ENCODE measurements at regions not wholly inside any gene's neighbourhood (a gene's known extent, or its start where the extent isn't known, plus 50 kb on each side); places are given as distances from the start of the nearest gene placed in this dataset.
A peak's percentile ranks its signal among the peaks of the same experiment; 100 is the strongest.

- TF ChIP-seq, protein P1, sequence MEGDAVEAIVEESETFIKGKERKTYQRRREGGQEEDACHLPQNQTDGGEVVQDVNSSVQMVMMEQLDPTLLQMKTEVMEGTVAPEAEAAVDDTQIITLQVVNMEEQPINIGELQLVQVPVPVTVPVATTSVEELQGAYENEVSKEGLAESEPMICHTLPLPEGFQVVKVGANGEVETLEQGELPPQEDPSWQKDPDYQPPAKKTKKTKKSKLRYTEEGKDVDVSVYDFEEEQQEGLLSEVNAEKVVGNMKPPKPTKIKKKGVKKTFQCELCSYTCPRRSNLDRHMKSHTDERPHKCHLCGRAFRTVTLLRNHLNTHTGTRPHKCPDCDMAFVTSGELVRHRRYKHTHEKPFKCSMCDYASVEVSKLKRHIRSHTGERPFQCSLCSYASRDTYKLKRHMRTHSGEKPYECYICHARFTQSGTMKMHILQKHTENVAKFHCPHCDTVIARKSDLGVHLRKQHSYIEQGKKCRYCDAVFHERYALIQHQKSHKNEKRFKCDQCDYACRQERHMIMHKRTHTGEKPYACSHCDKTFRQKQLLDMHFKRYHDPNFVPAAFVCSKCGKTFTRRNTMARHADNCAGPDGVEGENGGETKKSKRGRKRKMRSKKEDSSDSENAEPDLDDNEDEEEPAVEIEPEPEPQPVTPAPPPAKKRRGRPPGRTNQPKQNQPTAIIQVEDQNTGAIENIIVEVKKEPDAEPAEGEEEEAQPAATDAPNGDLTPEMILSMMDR (conservative IDR thresholded peaks at IDR 0.05; ENCODE audit: control insufficient read depth, insufficient read depth, low read depth, low read length) = no peak
- no peak overlapping the region for H3K4me3 ChIP-seq (ENCODE audit: control insufficient read depth, low read depth, low read length)
Observed at GRCh38 chr3:193783166-193783896, 190.3 kb downstream of the OPA1 start.

DNA sequence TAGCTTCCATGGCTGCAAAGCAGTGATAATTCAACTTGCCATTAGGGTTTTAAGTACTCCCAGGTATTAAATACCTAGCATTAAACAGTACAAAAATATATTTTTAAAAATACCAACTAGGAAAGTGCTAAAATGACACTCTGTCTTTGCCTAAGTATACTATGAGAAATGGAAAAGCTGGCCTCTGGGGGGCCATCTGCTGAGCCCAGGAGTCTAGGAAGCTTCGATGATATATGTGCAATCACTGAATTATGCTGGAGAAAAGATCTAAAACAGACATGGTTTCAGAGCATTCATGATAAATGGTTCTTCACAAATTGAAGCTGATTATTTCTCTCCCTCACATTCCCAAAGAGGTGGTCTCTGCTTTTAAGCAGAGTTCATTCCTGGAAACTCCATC, 191.8 kb downstream of the OPA1 start:
- no peak for DNase-seq (ENCODE audit: low read depth)
- H3K4me3 ChIP-seq (ENCODE audit: control insufficient read depth, low read depth, low read length) = no peak overlapping the region
- TF ChIP-seq, protein P1 (conservative IDR thresholded peaks at IDR 0.05; ENCODE audit: control insufficient read depth, insufficient read depth, low read depth, low read length) = no peak

More at GRCh38 chr3:193783166-193783896, 190.3 kb downstream of the OPA1 start:
- peak; percentile 12 for DNase-seq (ENCODE audit: low read depth)

DNA sequence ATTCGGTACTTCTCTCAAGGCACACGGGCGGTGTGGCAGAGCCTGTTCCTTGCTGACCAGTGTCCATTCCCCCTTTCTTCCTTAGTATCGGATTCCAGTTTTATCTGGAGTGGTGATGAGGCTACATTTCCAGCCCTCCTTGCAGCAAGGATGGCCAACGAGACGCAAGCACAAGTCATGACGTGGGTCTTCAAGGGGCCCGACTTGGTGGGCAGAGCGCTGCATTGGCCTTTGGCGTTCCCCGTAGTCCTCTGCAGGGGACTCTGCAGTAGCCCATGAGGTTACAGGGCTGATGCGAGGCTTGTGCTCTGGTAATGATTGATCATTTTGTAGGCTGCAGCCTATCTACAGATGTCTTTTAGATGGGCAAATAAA, 194.5 kb downstream of the OPA1 start:
- no peak overlapping the region for H3K4me3 ChIP-seq (ENCODE audit: control insufficient read depth, low read depth, low read length)
- no peak for DNase-seq (ENCODE audit: low read depth)
- TF ChIP-seq, protein P1 (conservative IDR thresholded peaks at IDR 0.05; ENCODE audit: control insufficient read depth, insufficient read depth, low read depth, low read length) = no peak

GRCh38 chr3:193788189-193788991, 195.4 kb downstream of the OPA1 start:
- peak; percentile 62 for DNase-seq (ENCODE audit: low read depth)
- H3K4me3 ChIP-seq (ENCODE audit: control insufficient read depth, low read depth, low read length) = no peak overlapping the region
- TF ChIP-seq, protein P1 (conservative IDR thresholded peaks at IDR 0.05; ENCODE audit: control insufficient read depth, insufficient read depth, low read depth, low read length) = peak; percentile 77

DNA sequence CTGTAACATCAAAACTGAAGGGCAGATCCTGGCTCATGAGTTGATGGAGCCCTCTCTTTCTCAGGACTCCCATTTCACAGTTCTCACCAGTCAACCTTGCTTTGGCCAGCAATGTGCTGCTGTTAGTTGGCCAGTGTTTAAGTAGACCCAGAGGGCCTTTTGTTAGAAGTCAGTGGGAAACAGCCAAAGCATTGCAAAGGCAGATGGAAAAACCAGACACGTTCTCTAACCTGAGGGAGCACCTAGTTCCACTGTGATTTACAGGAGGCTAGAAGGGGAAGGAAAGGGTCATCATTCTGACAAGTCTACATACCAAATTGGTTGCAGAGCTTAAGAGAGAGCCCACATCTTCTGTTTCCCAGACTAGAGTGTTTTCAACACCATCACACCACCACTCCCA, 196.4 kb downstream of the OPA1 start:
- H3K4me3 ChIP-seq (ENCODE audit: control insufficient read depth, low read depth, low read length) = no peak overlapping the region
- TF ChIP-seq, protein P1 (conservative IDR thresholded peaks at IDR 0.05; ENCODE audit: control insufficient read depth, insufficient read depth, low read depth, low read length) = no peak
- no peak for DNase-seq (ENCODE audit: low read depth)

GRCh38 chr3:193790086-193790990, 197.3 kb downstream of the OPA1 start:
- TF ChIP-seq, protein P1 (conservative IDR thresholded peaks at IDR 0.05; ENCODE audit: control insufficient read depth, insufficient read depth, low read depth, low read length) = no peak
- no peak for DNase-seq (ENCODE audit: low read depth)
- no peak overlapping the region for H3K4me3 ChIP-seq (ENCODE audit: control insufficient read depth, low read depth, low read length)

Data from fibroblast of mammary gland (primary cell).